ENCODE measurements at regions not wholly inside any gene's neighbourhood (a gene's known extent, or its start where the extent isn't known, plus 50 kb on each side); places are given as distances from the start of the nearest gene placed in this dataset.
"Not testable (repeated sequence)": the region's sequence is repeated elsewhere in the genome, so short reads cannot be mapped to it uniquely, and the experiment has no call there.

DNA sequence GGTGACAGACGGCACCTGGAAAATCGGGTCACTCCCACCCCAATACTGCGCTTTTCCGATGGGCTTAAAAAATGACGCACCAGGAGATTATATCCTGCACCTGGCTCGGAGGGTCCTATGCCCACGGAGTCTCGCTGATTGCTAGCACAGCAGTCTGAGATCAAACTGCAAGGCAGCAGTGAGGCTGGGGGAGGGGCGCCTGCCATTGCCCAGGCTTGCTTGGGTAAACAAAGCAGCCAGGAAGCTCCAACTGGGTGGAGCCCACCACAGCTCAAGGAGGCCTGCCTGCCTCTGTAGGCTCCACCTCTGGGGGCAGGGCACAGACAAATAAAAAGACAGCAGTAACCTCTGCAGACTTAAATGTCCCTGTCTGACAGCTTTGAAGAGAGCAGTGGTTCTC lies 307.4 kb downstream of the DOK5 start:
- not testable (repeated sequence) for TF ChIP-seq POLR2AphosphoS5 (IDR thresholded peaks at IDR 0.05)
- TF ChIP-seq, protein P1, sequence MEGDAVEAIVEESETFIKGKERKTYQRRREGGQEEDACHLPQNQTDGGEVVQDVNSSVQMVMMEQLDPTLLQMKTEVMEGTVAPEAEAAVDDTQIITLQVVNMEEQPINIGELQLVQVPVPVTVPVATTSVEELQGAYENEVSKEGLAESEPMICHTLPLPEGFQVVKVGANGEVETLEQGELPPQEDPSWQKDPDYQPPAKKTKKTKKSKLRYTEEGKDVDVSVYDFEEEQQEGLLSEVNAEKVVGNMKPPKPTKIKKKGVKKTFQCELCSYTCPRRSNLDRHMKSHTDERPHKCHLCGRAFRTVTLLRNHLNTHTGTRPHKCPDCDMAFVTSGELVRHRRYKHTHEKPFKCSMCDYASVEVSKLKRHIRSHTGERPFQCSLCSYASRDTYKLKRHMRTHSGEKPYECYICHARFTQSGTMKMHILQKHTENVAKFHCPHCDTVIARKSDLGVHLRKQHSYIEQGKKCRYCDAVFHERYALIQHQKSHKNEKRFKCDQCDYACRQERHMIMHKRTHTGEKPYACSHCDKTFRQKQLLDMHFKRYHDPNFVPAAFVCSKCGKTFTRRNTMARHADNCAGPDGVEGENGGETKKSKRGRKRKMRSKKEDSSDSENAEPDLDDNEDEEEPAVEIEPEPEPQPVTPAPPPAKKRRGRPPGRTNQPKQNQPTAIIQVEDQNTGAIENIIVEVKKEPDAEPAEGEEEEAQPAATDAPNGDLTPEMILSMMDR (IDR thresholded peaks at IDR 0.05): not testable (repeated sequence)

All from prostate gland (tissue), 2 donors.